ENCODE measurements at regions not wholly inside any gene's neighbourhood (a gene's known extent, or its start where the extent isn't known, plus 50 kb on each side); places are given as distances from the start of the nearest gene placed in this dataset.
"Not testable (repeated sequence)": the region's sequence is repeated elsewhere in the genome, so short reads cannot be mapped to it uniquely, and the experiment has no call there.

DNA sequence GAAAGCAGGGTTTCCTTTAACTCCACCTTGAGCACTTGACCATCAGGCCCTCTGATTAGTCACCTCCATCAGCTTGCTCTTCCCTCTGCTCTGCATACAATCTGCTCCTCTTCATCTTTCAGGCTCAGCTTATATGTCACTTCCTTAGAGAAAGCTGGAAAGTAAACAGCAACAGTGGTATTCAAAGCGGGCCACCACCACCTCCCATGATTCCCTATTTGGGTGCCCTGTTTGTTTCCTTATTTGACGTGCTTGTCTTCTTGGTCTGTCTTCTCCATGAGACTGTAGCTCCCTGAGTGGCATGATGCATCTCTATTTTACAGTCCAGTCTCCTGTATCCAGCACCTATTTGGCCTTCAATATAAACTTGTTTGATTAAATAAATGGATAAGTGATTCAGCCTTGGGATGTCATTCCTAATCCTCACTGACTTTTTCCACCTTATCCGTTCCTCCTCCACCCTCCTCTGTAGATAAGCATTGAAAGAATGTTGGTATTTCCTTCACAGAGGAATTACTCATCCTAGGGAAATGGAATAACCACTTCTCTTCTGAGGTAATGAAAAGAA is 102.8 kb upstream of the SGK1 start:
- DNase-seq: no peak

DNA sequence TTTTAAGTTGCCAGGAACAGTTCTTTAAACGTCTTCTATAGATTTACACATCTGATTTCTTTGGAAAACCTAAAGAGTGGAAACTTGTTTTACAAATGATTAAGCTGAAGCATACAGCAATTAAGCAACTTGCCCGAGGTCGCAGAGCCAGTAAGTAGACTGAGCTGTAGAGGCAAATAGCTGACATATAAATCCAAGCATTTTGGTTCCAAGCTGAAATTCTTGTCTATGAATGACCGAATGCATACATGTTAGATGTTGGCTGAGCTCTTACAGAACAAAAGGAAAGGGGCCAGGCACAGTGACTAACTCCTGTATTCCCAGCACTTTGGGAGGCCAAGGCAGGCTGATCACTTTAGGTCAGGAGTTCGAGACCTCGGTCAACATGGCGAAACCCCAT is 101.8 kb upstream of the SGK1 start:
- DNase-seq: no peak

DNA sequence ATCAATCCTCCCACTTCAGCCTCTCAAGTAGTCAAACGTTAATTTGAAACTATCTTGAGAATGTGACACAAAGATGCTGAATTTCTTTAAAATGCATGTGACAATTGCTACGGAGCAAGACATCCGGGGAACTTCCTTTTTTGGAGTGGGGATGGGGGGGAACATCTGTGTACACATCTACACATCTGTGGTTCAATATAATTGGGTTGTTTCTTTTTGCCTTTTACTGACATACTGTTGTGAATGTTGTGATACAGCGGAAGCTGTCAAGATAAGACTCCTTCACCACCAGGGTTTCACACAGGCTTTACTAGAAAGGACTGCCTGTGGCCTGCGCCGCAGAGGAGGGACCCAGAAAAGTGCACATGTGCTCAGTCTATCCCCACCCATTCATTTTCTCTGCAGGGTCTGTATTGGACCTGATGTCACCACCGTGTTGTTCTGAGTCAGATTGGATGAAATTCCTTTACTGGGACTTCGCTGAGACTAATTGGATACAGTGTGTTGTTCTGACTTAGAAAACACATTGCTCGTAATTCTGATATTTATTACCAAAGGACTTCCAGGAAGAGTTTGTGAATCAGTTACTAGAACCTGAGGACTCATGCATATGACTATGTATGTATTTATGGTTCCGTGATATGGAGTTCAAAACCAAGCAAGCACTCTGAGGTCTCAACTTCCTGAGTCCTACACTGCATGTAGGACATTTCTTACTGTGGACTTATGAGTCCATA is 98.7 kb upstream of the SGK1 start:
- DNase-seq: no peak

DNA sequence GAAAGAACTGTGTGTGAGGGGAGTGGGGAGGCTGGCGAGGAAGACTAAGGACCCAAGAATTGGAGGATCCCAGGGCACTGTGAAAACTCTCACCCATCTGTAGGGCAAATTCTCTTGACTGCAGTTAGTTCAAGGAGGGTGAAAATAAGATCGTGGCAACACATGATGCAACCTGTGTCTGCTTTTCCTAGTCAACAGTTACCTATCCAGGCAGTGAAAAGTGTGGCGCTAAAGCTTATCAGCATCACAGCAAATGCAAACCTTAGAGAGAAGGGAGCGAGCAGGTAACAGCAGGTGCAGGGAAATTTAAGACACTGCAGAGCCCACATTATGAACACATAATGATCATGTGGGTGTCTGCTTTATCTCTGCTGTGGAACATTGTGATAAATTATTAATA is 97.7 kb upstream of the SGK1 start:
- no peak for DNase-seq

DNA sequence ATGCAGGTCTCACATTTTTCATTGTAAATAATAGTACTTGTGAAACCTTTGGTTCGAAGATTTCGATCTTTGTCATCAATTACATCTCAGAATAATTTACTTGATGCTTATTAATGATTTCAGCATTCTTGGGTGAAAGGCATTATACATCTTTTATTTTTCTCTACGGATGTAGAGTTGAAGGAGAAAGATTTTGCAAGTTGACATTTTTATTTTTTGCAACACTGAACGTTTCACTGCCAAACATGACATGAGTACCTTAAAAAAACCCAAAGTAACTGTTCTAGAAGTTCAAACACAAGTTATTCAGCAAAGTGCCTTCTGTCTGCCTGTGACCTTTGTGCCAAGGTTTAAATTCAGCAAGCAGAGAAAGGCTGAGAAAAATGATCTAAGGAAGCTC is 97.3 kb upstream of the SGK1 start:
- DNase-seq: no peak

DNA sequence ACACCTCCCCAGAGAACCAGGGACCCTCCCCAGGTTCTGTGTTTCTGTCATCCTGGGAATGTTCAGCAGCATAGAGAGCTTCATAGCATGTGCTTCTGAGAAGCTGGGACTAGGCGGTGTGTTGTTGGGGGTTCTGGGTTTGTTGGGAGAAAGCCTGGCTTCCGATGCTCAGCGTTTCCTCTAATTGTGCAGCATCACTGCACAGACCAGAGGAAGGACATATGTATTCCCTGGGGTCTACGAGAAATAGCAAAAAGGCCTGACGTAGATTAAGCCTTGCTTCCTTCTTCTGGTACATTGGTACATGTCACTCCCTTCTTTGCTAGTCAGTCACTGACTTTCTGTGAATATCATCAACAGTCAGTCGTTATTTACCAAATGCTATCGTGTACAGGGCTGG is 96.9 kb upstream of the SGK1 start:
- no peak for DNase-seq

DNA sequence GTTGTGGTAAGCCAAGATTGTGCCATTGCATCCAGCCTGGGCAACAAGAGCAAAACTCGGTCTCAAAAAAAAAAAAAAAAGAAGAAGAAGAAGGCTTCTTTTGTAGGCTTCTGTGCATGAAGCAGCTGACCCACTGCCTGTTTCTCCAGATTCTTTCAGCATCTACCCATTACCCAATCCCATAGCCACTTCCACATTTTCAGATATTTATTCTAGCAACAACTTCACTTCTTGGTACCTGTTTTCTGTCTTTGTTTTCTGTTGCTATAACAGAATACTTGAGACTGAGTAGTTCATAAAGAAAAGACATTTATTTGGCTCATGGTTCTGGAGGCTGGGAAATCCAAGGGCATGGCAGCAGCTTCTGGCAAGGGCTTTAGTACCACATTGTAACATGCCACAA is 95.3 kb upstream of the SGK1 start:
- DNase-seq: no peak

DNA sequence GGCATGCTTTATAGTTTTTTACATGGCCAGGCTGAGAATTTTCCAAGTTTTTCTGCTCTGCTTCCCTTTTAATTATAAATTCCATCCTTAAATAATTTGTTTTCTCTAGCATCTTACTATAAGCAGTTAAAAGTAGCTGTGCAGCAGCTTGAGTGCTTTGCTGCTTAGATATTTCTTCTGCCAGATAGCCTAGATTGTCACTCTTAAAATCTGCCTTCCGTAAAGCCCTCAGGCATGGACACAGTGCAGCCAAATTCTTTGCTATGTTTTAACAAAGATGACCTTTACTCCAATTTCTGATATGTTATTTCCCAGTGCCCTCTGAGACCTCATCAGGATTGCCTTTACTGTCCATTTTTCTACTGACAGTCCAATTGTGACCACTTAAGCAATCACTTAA is 92.6 kb upstream of the SGK1 start:
- DNase-seq: no peak

DNA sequence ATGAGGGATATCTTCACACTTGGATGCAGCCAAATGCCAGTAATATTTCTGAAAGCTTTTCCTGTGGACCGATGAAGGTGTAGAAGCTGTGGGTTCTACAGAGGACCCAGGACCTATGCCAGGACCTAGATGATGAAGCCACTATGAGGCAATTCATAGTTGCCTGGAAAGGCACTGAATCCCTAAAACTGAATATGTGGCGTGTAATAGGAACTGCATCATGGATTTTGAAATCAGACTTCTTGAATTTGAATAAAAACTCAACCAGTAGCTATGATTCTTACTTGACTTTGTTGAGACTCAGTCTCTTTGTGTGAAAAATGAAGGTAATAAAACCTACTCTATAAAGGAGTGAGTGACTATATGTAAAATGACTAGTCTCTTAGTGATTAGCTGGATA is 89.9 kb upstream of the SGK1 start:
- no peak for DNase-seq

DNA sequence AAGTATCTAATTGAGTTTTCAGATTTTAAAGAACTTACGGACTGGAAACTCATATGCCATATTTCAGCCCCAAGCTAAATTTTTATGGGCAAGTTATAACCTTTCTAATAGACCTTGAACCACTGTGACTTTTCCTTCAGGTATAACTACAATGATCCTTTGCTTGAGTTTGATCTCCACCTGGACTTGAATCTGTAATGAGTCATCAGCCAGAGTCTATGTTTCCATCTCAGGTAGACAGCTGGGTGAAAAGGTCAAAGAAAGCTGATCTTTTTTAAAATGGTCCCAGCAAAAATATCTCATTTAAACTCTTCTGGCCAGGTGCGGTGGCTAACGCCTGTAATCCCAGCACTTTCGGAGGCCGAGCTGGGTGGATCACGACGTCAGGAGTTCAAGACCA is 88.4 kb upstream of the SGK1 start:
- no peak for DNase-seq

DNA sequence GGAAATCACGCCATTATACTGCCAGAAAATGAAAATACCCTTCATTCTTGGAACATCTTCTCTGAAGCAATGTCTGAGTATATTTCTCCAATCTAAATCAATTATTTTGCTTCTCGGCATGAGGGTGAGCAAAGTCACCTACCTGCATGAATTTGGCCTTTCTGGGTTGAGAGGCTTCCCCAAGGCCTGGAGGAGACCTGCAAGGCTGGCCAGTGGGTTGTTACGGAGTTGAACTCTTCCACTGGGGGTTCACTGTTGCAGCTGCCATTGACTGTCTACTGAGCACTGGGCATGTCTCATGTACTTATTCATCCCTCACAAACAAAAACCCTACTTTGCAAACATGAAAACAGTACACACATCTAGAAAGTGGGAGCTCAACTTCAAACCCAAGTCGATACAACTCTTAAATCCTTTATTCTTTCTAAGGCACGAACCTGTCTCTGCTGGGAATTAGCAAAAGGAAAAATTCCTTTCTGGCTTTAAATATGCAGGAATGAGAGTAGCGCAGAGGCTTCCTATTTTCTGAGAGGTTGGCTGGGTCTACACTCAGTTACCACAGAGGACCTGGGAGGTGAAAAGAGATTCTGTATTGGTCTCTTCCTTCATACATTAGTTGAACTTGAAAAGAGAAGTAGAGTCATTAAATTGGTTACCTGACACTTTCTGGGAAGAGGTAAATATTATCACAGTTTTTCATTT is 87.6 kb upstream of the SGK1 start:
- no peak for DNase-seq

DNA sequence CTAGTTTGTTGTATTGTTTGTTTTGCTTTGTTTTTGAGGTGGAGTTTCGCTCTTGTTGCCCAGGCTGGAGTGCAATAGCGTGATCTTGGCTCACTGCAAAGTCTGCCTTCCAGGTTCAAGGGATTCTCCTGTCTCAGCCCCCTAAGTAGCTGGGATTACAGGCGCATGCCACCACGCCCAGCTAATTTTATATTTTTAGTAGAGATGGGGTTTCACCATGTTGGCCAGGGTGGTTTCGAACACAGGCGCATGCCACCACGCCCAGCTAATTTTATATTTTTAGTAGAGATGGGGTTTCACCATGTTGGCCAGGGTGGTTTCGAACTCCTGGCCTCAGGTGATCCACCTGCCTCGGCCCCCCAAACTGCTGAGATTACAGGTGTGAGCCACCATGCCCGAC is 85.4 kb upstream of the SGK1 start:
- not testable (repeated sequence) for DNase-seq

DNA sequence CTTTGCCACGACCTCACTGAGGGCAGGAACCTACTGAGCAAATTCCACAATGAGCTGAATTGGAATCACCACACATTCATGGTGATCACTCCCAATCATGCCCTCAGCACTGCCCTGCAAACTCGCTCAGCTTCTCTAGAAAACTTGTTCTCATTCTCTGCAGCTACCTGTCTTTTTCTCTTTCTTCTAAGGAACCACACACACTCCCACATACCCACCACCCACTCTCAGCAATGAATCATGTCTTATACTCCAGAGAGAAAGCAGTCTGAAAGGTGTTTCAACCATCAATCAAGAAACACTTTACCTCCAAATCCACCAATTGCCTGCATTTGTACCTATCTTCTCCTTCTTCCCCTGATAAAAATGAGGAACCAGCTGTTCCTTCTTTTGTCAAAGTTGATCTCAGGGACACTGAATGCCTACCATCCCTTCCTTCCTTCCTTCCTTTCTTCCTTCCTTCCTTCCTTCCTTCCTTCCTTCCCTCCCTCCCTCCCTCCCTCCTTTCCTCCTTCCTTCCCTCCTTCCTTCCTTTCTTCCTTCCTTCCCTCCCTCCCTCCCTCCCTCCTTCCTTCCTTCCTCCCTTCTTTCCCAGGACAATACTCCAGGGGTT is 84.6 kb upstream of the SGK1 start:
- no peak for DNase-seq

DNA sequence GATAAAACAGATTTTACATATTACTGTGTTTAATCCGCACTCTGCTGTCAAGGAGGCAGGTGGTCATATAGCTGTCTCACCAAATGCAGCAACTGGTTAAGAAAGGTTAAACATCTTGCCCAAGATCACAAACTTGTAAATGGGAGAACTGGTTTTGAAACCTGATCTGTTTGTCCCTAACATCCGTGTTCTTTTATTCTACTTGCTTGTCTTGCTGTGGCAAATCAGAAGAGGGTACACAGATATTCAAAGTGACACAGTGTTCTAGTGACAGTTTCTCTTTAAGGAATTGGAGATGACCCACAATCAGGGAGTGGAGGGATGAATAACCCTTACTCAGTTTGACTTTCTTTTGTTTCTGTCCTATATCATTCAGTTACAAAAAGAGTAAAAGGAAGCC is 83.0 kb upstream of the SGK1 start:
- no peak for DNase-seq

DNA sequence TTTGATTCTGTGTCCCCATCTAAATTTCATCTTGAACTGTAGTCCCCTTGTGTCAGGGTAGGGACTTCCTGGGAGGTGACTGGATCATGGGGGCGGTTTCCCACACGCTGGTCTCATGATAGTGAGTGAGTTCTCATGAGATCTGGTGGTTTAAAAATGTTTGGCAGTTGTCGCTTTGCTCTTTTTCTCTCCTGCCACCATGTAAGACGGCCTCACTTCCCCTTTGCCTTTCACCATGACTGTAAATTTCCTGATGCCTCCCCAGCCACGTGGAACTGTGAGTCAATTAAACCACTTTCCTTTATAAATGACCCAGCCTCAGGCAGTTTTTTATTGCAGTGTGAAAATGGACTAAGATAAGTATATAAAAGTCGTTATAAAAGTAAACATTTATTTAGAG is 80.5 kb upstream of the SGK1 start:
- peak in 1 of 2 donors; percentile 3 for DNase-seq

DNA sequence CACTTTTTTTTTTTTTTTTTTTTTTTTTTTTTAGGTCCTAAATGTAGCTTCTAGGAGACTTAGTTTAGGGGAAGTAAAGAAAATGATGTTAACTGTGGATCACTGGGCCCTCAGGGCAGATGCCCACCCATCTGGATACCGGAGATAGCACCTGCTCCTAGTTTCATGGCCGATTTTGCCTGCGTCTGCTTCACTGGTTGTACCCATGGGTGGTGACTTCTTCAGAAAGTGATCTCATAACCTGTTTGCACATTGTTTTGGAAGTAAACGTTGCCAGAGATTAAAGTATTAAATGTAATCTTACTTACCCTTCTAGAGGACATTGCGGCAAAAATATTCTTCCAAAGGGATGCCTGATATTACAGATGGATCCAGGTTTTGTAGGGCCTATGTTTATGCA is 79.8 kb upstream of the SGK1 start:
- DNase-seq: no peak

DNA sequence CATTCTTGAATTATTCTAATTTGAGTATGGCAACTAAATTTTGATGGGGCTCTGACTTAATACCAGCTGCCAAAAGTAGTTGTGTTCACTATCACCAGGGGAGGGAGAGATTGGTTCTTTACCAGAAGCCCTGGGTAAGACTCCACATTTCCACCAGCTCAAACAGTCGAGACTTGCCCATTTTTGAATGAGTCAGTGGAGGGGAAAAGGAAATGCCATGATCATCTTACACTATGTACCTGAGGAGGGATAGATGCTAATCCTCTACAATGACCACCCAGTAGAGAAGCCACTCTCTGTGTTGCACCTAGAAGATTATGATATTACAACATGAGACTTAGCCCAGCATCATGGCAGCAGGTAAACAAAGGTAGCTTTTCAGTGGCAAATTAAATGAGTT is 77.0 kb upstream of the SGK1 start:
- DNase-seq: no peak

DNA sequence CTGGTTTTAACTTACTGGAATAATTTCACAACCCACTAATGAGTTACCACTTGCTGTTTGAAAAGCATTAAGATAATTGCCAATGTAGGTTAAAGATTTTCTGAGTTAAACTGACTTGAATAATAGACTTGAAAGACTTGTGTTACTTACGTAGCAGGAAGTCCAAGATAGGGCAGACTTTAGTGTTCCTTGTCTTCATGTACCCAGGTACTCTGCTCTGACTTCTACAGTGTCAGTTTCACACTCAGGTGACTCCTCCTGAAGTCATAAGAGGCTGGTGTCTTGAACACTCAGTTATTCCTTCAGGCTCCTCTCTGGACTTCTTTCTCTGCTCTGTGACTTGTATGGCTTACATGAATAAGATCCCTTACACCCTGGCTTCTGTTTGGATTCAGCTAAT is 76.3 kb upstream of the SGK1 start:
- DNase-seq: no peak

DNA sequence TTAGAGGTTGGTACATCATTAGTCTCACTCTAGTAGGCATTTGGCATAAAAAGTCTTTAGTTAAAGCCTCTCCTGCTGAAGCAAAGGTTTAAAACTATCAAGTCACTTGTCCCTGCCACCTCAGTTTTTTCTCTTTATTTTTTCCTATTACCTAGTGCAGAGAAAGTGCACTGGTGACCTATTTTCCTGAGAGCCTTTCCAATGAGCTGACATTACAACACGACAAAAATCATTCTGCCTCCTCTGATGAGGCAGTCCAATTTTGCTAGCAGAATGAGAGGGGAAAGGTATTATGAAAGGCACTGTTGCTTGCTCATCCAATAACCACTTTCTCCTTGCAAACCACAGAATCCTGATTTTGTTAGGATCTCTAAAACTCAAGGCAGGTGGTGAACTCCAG is 73.3 kb upstream of the SGK1 start:
- no peak for DNase-seq

DNA sequence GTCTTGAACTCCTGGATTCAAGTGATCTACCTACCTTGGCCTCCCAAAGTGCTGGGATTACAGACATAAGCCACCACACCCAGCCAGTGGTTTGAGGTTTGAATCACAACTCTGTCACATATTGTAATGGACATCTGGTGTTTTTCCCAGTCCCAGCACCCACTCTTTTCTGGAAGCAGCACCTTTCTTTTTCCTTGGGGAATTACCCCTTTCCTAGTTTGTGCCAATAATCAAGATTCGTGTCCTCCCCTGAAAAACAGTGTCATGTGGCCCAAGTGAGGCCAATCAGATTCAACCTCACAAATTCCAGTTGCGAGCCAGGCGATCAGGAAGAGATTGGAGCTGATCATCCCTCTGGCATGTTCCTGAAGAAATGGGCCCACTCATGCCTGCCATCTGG is 71.7 kb upstream of the SGK1 start:
- DNase-seq: no peak

DNA sequence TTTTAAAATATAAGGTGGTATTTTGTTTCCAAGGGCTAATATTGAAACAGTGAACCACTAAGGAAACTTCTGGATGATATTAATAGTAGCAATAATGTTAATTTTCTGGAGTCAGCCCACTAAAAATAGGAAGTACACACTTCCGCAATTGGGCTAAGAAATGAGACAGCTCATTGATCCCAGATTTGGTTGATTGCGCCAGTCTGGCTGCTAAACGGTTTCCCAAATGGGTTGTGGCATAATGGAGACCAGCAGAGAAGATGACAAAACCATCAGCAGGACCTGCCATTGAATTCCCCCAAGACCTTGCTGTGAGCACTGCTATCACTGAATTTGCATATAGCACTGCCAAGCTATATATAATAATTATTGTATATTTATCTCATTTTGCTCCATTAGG is 71.2 kb upstream of the SGK1 start:
- no peak for DNase-seq

DNA sequence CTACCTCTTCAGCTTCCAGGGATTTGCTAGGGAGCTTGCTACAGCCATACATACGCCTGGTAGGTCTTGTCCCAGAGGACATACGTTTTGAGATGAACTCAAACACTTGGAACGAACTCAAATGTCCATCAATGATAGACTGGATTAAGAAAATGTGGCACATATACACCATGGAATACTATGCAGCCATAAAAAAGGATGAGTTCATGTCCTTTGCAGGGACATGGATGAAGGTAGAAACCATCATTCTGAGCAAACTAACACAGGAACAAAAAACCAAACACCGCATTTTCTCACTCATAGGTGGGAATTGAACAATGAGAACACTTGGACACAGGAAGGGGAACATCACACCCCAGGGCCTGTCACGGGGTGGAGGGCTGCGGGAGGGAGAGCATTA is 68.6 kb upstream of the SGK1 start:
- not testable (repeated sequence) for DNase-seq

DNA sequence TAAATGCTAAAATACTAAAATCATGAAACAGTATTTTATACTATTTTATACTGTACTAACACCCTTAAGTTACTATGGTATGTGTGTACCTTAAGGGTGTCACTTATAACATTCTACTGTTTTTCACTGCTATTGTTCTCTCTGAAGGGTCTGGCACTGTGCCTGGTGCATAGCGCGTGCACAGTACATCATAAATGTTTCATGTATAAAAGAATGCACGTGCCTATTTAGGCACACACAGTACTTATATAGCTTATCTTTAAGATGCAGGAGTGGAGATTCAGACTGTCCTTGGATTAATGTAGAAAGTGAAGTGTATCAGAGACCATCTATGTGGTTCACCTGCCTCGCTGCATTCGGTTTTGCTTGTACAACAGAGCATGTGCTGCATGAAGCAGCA is 64.0 kb upstream of the SGK1 start:
- no peak for DNase-seq

DNA sequence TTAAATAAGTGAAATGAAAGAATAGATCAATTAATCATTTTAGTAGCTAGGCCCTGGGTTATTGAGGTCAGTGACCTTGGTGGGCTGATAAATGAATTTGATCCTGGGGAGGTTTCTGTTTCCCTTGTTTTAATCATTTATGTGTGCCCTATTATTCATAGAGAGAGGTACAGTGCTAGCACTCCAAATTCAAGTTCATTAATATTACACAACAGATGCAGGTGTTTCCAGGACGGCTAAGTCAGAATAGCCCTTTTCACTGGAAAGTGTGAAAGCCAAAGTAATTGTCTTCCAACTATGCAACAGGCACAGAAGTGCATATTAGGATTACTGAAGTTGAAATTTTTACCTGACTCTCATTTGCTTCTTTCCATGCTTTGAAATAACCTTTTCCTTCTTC is 61.7 kb upstream of the SGK1 start:
- no peak for DNase-seq
